Hepatocyte (in vitro differentiated cells): ENCODE measurements at regions not wholly inside any gene's neighbourhood (a gene's known extent, or its start where the extent isn't known, plus 50 kb on each side); places are given as distances from the start of the nearest gene placed in this dataset.

Experiments
- DNase-seq: peaks from one replicate; pipeline ENCODE4 v3.0.0-alpha.2; 2016; ENCODE audit warnings: low spot score
- H2AFZ ChIP-seq: fragments of 200-600 bp; sonication (generic); 2 replicates; pipeline ENCODE4 v1.6.0; 2016; ENCODE audit warnings: antibody characterized with exemption, mild to moderate bottlenecking
- H3K27ac ChIP-seq: fragments of 200-600 bp; sonication (generic); 2 replicates; pipeline ENCODE4 v1.5.1; 2016; ENCODE audit warnings: mild to moderate bottlenecking
- H3K27me3 ChIP-seq: fragments of 200-600 bp; sonication (generic); 2 replicates; pipeline ENCODE4 v1.6.1; 2016
- H3K36me3 ChIP-seq: fragments of 200-600 bp; sonication (generic); replicated peaks from 2 replicates; pipeline ENCODE4 v1.5.1; 2016; ENCODE audit warnings: low read depth; ENCODE audit not compliant: insufficient read depth
- H3K4me1 ChIP-seq: fragments of 200-600 bp; sonication (generic); 2 replicates; pipeline ENCODE4 v1.5.1; 2016; ENCODE audit warnings: mild to moderate bottlenecking, moderate library complexity; ENCODE audit not compliant: insufficient read depth
- H3K4me2 ChIP-seq: fragments of 200-600 bp; sonication (generic); 2 replicates; pipeline ENCODE4 v1.6.0; 2016
- H3K4me3 ChIP-seq: fragments of 200-600 bp; sonication (generic); 2 replicates; pipeline ENCODE4 v1.5.1; 2016; ENCODE audit warnings: mild to moderate bottlenecking
- H3K79me2 ChIP-seq: fragments of 200-600 bp; sonication (generic); 2 replicates; pipeline ENCODE4 v1.6.0; 2017; ENCODE audit warnings: mild to moderate bottlenecking
- H3K9me2 ChIP-seq: fragments of 200-600 bp; sonication (generic); replicated peaks from 2 replicates; pipeline ENCODE4 v1.6.0; 2017; ENCODE audit warnings: mild to moderate bottlenecking; ENCODE audit not compliant: insufficient read depth
- H3K9me3 ChIP-seq: fragments of 200-600 bp; sonication (generic); 2 replicates; pipeline ENCODE4 v1.5.1; 2016; ENCODE audit warnings: low read depth, mild to moderate bottlenecking
- H4K20me1 ChIP-seq: fragments of 200-600 bp; sonication (generic); 2 replicates; pipeline ENCODE4 v1.6.0; 2016; ENCODE audit warnings: mild to moderate bottlenecking; ENCODE audit not compliant: insufficient read depth, poor library complexity, severe bottlenecking
- EZH2 ChIP-seq: fragments of 200-600 bp; sonication (generic); IDR thresholded peaks from 2 replicates; pipeline ENCODE4 v1.6.1; 2016; ENCODE audit warnings: antibody characterized with exemption, mild to moderate bottlenecking, borderline replicate concordance
- EZH2phosphoT487 ChIP-seq: fragments of 200-600 bp; sonication (generic); IDR thresholded peaks from one replicate; pipeline ENCODE4 v1.6.1; 2018; ENCODE audit warnings: antibody characterized with exemption, mild to moderate bottlenecking, low read depth, moderate library complexity; ENCODE audit not compliant: unreplicated experiment, severe bottlenecking
- WGBS: methylation state at CpG from one replicate; pipeline ENCODE4 v1.1.6; 2016; ENCODE audit warnings: low lambda C conversion rate; ENCODE audit errors: missing lambda C conversion rate; 5-methylcytosine and 5-hydroxymethylcytosine counted together
- TF ChIP-seq, protein P1 (sequence below): fragments of 200-600 bp; sonication (generic); IDR thresholded peaks from 2 replicates; pipeline ENCODE4 v1.5.1; 2016; ENCODE audit warnings: antibody characterized with exemption, mild to moderate bottlenecking; ENCODE audit not compliant: poor library complexity

DNA sequence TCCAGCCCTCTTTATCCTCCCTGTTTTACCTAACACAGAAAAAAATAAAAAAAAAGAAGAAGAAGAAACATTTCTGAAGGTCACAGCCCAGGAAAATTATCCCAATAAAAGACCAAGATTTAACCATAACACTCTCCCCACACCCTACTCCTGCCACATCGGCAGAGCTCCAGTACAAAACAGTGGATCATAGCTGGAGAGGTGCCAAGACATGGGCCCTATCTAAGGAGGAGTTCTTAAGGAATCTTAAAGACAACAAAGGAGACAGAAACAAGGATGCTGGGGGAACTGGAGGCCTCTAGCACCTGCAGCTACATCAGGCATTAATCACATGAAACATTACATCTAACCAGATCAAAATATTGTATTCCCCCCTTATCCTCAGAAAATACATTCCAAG lies 432.8 kb downstream of the MATN1 start:
- H4K20me1 ChIP-seq: no peaks in the 10 kb centered on the region
- H2AFZ ChIP-seq: no peak overlapping the region
- no peak overlapping the region for H3K4me2 ChIP-seq
- no peaks in the 10 kb centered on the region for H3K36me3 ChIP-seq
- no peak for DNase-seq
- H3K4me3 ChIP-seq: no peak overlapping the region
- WGBS: 57% methylated on average over 1 of the region's 1 CpG
- no peaks in the 10 kb centered on the region for H3K9me3 ChIP-seq
- no peaks in the 10 kb centered on the region for H3K79me2 ChIP-seq
- peaks cover 5% of the 10 kb centered on the region for H3K27me3 ChIP-seq
- H3K4me1 ChIP-seq: no peaks in the 10 kb centered on the region
- H3K27ac ChIP-seq: no peak overlapping the region
- H3K9me2 ChIP-seq: no peaks in the 10 kb centered on the region
- no peak for TF ChIP-seq EZH2phosphoT487
- no peak for TF ChIP-seq EZH2
- TF ChIP-seq, protein P1, sequence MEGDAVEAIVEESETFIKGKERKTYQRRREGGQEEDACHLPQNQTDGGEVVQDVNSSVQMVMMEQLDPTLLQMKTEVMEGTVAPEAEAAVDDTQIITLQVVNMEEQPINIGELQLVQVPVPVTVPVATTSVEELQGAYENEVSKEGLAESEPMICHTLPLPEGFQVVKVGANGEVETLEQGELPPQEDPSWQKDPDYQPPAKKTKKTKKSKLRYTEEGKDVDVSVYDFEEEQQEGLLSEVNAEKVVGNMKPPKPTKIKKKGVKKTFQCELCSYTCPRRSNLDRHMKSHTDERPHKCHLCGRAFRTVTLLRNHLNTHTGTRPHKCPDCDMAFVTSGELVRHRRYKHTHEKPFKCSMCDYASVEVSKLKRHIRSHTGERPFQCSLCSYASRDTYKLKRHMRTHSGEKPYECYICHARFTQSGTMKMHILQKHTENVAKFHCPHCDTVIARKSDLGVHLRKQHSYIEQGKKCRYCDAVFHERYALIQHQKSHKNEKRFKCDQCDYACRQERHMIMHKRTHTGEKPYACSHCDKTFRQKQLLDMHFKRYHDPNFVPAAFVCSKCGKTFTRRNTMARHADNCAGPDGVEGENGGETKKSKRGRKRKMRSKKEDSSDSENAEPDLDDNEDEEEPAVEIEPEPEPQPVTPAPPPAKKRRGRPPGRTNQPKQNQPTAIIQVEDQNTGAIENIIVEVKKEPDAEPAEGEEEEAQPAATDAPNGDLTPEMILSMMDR: no peak

DNA sequence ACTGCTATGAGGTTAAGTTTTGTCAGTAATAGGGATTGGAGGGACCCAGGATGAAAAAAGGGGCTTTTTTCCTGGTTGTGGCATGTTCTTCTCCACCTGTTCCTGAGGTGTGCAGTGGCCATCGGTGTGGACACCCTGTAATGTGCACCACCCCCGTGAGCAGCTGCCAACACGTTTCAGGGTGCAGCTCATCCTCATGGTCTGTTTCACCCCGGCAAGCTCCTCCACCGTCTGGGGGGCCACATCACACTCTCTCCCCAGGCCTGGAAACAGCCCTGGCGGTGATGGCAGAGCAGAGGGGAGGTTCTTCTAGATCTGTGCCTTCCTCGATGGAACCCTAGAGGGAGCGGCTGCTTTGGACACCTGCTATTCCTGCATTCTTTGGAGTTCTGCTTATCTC lies 435.4 kb downstream of the MATN1 start:
- Histone ChIP-seq H3K4me1 (no peaks in the 10 kb centered on the region), H3K27me3 (peaks cover 5% of the 10 kb centered on the region), H3K4me3 (no peak overlapping the region), H3K27ac (no peak overlapping the region), H3K9me2 (no peaks in the 10 kb centered on the region), H3K4me2 (no peak overlapping the region), H3K36me3 (no peaks in the 10 kb centered on the region), H4K20me1 (no peaks in the 10 kb centered on the region), H3K9me3 (no peaks in the 10 kb centered on the region), H3K79me2 (no peaks in the 10 kb centered on the region), H2AFZ (no peak overlapping the region)
- TF ChIP-seq EZH2phosphoT487 (no peak), EZH2 (no peak)
- TF ChIP-seq, protein P1: no peak
- WGBS: 91% methylated on average over 8 of the region's 8 CpGs
- DNase-seq: no peak

DNA sequence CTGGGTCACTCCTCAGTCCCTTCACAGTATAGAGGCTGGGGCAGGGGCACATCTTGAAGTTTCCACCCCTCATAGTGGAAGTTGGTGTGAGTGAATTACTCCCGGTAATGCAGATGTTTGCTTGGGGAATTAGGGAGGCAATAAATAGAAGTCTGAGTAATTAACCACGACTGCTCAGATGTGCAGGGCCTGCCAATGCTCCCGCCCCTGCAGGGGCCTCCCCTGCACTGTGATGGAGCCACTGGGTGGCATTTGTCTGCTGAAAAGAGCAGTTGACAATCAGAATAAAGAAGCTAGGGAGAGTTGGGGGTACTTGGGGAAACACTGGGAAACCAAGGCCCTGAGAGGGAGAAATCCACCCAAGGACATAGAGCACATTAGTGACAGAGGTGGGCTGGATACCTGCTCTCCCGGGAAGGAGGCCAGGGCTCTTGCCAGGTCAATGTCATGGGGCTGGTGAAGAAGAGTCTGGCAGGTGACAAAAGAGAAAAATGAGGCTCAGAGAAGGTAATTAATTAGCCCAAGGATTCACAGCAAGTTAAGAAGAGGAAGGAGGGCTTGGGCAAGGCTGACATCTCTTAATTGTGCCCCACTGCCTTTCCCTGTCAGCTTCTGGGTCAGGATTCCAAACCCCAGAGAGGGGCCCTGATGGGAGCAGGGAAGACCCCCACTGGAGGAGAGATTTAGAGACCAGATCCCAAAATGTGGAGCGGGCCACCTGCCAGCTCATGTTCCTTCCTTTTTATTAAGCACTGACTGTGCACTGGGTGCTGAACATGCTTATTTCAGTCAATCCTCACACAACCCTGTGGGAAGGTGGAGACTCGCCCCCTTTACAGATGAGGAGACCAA lies 436.2 kb downstream of the MATN1 start:
- Histone ChIP-seq H3K4me2 (no peak overlapping the region), H3K27ac (no peak overlapping the region), H3K4me3 (no peak overlapping the region), H4K20me1 (no peaks in the 10 kb centered on the region), H2AFZ (no peak overlapping the region), H3K4me1 (no peaks in the 10 kb centered on the region), H3K9me2 (no peaks in the 10 kb centered on the region), H3K79me2 (no peaks in the 10 kb centered on the region), H3K36me3 (no peaks in the 10 kb centered on the region), H3K9me3 (no peaks in the 10 kb centered on the region), H3K27me3 (peaks cover 5% of the 10 kb centered on the region)
- no peak for DNase-seq
- no peak for TF ChIP-seq EZH2phosphoT487
- no peak for TF ChIP-seq EZH2
- TF ChIP-seq, protein P1: no peak
- WGBS: 58% methylated on average over 6 of the region's 6 CpGs
